GM21576 (cell line): ENCODE measurements at regions not wholly inside any gene's neighbourhood (a gene's known extent, or its start where the extent isn't known, plus 50 kb on each side); places are given as distances from the start of the nearest gene placed in this dataset.

Source experiments
- ATAC-seq: cut with Tn5 transposase; IDR thresholded peaks from one replicate; pipeline ENCODE4 v1.9.1; 2021; ENCODE audit warnings: mild to moderate bottlenecking, moderate library complexity; ENCODE audit not compliant: unreplicated experiment

DNA sequence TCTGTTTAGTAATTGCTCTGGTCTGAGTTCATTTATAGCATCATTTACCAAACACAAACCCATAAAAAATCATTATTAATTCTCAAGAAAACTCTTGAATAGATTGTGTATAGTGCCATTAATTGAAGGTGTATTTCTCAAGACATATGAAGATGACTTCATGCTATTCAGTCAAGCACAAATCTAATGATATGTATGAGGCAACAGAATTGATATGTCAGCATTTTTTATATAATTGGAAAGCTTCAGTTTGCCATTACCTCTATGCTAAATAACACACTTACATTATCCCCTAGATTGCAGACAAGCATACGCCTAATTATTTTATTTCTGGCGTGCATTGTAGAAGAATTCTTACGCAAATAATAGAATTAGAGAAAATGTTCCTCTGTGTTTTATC is 461.8 kb downstream of the PDHA2 start:
- ATAC-seq: no peak

DNA sequence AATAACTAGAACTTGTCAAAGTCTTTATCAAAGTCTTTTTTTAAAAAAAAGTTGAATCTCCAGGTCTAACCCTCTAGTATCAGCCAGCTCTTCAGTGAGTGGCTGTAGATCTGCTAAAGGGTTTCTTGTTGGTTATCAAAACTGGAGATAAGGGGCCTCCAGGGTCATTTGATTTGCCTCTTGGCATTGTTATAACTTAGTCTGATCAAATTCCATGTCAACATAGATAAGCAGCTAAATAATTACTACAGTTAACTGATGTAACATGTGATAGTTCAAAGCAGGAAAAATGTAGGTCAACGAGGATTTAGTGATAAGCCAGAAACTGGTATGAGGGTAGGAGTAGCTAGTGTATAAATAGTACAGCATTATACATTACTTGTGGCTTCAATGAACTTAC is 465.1 kb downstream of the PDHA2 start:
- ATAC-seq: no peak

DNA sequence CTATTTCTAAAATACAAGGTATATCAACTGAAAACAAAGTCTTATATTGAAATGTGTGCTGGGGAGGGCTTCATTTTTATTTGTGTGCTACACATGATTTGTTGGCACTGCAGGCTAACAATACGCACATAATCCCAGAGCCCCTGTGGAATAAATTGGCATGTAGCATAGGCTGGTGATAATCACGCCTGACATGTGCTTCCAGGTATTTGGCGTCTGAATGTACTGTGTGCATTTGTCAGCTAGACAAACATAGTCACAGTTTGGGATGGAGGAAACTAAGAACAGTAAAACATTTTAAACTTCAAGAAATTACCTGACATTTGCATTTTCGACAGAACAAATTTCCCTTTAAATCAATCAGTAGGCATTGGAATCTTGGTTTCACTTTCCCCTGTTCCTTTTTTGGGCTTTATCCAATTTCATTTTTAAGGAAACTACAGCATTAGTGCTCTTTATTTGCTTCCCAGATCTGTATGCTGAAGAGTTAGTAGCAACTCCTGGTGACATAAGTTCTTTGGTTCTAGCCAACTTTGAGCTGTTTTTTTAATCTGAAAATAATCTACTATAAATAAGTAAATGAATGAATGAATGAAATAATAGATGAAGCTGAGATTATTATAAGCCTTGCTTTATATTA is 472.3 kb downstream of the PDHA2 start:
- ATAC-seq: no peak

DNA sequence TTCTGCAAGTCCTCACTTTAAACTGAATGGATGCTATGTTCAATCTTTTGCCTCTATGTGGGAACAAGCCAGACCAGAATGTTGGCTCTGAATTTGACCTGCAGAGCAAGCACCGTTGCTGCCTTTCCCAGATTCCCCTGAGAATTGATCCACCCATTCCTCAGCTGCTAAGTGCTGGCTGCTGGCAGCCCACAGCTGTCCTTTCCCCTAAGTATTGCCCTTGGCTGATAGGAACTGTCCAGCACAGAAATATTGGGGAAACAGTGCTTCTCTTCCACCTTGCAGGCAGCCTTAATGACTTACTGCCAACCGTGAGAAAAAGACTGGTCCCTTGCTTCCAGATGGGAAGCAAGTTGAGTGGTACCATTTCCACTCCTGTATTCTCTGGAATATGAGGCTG is 475.9 kb downstream of the PDHA2 start:
- ATAC-seq: no peak

DNA sequence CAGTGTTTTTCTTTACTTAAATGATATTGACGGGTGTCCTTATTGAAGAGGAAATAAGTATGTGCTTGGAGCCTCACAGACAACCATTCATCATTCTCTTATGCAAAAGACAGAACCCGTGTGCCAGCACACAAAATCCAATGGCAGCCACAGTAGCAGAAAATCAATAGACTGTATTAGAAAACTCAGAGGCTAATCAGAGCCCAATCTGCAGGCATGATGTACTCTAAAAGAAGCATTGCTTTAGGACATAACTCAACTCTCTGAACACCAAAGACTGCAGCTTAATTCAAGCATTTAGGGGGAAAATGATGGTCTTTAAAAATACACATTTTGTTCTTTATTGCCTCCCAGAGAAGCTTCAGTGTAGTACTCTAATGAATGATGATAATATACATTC is 476.9 kb downstream of the PDHA2 start:
- no peak for ATAC-seq

DNA sequence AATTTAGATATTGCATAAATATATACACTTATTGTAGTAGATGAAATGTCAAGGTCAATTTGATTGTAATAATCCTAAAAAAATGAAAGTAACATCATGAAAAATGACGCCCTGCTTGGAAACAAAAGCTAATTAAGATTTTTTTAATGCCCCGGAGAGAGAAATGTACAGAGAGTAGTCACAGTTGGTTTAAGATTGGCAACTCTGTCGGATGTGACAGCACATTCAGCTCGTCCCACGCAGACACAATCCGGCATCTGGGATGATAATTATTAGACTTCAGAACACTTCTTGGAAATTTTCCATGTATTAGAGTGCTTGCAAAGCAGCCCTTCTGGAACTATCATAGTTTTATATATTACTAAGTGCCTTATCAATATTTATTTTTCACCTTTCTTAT is 478.0 kb downstream of the PDHA2 start:
- ATAC-seq: no peak

DNA sequence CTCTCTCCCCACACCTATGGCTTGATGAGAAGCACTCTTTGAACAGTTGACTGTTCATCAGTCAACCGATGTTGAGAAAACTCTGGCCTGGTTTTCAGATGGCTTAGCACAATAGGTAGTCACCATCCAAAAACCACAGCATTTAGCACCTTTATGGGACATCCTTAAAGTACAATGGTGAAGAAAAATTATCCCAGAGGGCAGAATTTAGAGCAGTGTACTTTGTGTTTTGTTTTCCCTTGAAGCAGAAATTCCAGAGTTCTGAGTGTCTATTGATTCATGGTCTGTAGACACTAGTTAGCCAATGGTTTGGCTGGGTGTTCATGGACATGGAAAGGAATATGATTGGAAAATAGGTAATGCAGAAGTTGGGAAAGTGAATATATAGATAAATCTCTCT is 487.0 kb downstream of the PDHA2 start:
- ATAC-seq: no peak

DNA sequence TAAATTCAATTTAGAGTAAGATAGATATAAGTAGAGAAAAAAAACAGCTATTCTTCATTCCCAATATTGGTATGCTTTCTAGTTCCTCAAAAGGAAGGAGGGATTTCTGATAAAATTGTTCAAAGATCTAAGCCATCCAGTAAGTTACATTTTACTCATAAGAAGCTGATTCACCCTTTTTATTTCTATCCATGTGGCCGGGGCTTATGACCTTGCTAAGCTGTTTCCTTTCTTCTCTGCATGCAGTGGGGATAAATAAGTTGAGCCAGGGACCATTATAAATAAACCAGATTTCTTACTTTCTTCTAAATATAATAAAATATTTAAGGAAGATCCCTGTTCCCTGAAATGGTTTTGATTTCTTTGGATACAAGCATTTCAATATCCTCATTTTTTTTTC is 502.3 kb downstream of the PDHA2 start:
- no peak for ATAC-seq

DNA sequence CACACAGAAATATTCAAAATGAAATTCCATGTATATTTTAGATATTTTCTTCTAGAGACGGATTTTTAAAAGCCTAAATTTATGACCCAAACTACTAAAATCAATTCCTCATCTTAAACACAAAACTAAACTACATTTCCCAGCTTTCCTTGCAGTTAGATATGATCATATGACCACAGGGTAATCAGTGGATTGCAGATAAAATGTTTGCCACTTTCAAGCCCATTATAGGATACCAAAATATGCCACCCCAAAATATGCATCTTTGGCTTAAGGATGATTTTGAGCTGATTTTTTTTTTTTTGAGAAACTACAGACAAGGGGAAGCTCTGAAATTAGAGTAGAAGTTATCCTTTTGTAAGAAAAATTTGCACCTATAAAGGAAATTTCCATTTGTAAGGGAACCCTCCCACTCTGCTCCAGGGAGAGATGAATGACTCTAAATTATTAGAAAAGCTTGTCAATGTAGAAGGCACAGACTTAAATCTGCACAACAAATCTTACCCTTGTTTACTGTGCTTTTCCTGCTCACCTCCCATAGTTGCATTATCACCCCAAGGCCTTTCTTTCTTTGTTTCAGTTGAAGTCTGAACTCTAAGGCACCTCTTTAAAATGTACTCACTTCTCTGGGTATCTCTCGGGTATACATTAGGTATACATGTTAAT is 503.0 kb downstream of the PDHA2 start:
- no peak for ATAC-seq

DNA sequence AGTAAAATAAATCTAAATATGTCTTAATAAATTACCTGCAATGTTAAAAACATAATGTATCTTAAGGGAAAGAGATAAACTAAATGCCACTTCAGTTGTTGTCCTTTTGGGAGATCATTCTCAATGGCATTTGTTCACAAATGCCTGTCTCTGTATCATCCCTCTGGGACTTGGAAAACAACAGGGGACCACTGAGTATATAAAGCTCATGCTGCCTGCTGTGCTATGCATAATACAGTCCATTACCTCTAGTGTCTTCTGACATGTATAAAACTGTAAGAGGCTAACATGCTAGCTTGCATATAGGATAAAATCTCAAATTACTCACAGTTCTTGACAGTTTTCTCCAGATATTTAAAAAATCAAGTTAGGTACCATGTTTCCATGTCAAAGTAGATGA is 503.9 kb downstream of the PDHA2 start:
- ATAC-seq: no peak

DNA sequence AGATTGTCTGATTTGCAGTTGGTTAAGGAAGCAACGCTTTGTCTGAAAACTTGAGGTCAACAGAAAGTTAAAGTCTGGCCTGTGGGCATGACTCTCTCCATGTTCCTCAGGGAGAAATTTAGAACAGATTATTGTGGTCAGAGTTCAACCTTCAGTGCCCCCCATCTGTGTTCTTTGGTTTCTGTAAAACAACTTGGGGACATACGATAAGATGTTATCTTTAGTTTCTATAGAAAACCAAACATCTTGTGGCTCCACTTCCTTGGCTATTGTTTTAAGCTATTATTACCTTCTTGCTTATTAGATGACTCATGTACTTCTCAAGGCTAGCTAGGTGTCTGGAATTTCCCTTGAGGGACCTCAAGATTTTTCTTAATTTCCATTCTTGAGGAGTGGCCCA is 507.7 kb downstream of the PDHA2 start:
- no peak for ATAC-seq

DNA sequence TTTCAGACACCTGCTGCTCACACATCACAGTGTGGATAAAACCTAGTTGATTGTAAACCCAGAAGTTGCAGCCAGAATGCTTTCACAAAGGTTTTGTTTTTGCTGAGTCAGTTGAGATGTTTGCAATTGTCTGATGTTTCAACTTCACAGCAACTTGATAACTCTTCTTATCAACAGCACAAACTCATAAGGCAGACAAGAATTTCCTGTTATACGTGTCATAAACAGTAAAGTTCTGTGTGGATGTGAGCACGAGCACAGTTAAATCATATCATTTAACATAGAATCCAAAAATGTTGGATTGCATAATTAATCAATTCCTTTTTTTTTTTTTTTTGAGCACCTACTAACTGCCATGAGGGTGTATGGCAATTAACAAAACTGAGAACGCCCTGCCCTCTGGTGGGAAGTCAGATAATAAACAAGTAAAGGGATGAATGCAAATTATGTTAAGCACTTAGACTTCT is 512.2 kb downstream of the PDHA2 start:
- no peak for ATAC-seq

DNA sequence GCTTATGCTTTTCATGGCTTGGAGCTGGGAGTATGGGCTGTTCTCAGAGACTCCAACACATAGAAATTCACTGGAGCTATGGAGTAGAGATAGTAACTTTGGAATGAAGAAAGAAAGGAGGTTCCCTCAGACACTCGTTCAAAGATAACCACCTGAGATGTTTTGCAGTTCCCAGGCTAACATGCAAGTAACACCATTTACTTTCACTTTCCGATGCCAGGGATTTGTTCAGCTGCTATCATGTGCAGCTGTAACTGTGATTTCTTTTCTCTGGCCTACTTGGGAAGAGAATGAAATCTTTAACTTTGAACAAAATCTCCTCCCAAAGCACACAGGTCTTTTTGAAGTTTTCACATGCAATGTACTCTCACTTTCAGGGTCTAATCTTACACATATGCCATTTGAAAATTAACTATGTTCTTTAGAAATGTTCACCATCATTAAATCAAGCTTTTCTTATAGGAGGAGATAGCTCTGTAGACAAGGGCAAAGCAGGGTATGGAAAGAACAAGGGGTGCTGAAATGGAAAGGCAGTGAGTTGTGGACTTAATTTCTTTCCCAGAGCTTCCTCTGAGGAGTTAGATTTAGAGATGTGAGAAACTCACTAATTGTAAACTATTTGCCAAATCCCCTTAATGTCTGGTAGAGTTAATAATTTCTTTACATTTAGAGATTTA is 514.3 kb downstream of the PDHA2 start:
- ATAC-seq: no peak

DNA sequence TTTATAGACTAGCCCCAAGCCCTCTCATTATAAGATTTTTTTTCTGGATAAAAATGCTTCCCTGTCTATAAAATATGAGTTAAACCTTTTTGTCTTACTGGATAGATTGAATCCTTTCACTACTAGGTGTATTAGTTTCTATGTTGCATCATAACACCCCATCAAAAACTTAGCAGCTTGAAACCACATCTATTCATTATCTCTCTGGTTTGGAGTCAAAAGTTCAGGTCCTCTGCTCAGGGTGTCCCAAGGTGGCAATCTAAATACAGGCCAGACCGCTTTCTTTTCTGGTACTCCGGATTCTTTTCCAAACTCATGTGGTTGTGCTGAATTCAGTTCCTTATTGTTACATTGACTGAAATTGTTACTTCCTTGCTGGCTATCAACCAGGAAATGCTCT is 515.5 kb downstream of the PDHA2 start:
- ATAC-seq: no peak

DNA sequence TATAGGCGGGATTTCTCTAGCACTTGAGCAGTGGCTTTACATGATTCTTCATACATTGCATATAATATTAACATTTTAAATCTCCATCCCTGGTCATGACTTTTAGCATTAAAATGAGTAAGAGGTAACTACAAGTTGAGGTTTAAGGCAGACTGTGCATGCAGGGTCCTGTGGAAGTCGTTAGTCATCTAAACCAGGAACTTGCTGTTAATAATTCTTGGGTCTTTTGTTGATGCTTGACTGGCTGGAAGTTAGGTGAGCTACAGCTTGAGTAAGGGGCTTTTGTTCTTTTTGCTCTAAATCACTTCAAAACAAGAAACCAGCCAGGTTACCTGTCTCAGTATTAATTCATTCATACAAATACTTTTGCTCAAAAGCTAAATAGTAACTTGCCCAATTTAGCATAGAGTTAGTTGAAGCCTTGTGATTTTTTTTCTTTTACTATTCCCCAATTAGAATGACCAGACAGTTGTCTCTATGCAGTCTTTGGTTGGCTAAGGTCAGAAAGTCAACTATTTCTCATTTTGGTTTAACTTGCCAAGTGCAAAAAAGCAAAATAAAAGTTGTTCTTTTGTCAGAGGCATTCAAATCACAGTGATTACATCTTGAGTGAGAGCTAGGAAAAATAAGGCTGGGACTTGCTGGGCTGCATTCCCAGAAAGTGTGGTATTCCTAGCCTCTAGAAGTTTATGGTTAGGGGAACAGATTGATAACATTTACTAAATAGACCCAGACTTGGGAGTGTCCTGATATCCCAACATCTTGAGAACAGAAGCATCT is 516.9 kb downstream of the PDHA2 start:
- ATAC-seq: no peak

DNA sequence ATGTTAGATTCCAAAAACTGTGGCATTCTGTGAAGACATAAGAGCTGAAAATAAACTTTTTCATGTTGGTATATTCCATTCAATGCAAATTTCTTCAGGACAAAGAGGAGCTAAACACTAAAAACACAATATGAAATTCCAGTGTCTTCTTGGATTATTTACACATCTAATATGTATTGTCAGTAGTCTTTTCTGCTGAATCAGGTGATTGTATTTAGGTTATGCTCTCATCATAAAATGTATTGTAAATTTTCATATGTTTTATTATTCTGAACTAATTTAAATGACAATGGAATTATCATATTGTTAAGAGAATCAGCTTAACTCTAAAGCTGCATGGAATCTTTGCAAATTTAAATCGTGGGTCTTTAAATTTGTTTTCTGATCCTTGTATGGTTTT is 526.7 kb downstream of the PDHA2 start:
- ATAC-seq: no peak

DNA sequence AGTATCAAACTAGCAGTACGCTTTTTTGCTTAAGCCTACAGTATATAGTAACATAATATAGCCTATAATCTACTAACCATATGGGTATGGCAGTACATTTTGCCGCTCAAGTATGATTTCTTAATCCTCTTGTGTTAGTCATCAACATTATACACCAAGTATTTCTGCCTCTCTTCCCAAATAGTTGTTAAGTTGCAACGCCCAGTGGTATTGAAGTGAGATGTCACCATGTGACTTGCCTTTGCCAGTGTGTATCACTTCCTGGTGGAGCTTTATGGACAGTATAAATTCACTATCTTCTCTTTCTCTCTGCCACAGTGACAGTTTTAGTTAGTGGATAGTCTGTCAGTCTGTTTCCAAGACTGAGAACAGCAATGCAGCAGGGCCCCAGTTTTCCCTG is 535.5 kb downstream of the PDHA2 start:
- ATAC-seq: no peak

DNA sequence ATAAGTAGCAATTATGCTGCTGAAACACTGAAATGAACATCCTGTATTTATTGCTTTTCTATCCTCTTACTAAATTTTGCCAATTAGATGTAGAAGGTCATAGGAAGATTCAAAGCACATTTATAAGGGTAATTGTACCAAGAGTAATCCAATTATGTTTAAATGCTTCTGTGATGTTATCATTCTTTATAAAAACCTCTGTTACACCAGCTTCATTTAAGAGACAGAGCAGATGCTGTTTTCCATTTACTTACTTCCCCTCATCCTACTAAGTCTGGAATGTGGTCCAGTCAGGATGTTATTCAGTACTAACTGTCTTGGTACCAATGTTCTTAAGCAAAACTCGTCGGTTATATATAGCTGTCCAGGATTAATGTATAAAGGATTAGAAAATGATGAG is 539.6 kb downstream of the PDHA2 start:
- no peak for ATAC-seq

DNA sequence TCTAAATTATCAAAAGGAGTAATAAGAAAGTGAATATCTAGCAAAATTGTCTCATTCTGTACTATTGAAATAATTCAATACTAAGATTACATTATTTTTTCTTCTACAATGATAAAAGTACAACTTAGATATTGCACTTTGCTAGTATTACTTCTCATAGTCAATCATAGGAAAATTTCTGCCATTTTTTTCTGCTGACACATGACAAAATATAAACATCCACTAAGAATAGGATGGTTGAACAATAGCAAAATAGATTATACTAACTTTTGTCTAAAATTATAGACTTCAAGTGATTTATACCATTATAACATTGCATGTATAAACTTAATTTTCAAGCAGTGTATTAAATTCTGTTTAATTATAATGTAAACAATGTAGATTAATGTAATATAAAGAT is 540.2 kb downstream of the PDHA2 start:
- no peak for ATAC-seq

DNA sequence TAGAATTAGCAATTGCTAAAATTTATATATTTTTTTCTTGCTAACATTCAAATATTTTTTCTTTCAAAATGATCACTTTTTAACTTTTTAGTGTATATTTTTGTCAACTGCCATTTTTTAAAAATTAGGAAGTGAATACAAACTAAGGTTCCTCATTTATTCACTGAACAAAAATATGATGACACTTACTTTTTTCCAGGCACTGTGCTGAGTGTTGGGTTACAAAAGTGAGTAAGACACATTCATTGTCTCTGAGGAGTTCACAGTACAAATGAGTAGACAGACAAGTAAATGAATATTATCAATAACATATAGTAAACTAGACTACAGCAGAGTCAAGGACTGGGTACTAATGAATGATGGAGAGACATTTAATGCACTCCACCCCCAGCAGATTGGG is 543.5 kb downstream of the PDHA2 start:
- no peak for ATAC-seq

DNA sequence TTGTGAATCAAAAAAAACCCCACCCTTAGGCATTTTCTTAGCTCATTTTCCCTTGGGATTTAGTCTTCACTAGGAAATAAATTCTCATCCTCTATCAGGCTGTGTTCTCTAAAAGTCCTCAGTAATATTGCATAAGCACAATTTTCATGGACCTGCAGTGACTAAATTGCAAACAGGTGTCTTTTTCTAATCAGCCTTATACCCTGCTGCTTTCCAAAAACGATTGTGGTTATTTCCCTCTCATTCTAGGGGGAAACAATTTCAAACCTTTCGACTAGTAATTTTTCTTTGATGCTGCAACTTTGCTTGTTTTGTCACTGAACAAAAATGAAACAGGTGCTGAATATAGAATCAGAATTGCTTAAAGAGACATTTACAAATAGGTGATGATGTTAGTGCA is 549.9 kb downstream of the PDHA2 start:
- ATAC-seq: no peak

DNA sequence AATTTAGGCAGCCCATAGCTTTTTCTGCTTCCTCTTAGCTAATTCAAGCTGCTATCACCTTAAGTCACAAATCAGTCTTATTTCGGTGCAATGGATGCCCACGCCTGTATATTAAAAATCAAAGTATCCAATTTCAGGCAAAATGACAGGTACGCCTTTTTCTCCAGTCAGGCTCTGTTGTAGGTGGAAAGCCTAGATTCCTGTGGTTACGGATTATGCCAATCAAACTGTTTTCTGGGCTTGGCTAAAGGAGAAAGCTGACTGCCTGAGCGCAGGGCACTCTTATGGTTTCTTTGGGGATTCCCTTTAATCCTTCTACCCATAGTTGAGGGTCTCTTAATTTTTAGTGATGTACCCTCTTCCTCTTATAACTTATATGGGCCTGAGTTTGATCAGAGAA is 550.5 kb downstream of the PDHA2 start:
- ATAC-seq: no peak
